OCI-LY7 (cell line): ENCODE measurements at regions not wholly inside any gene's neighbourhood (a gene's known extent, or its start where the extent isn't known, plus 50 kb on each side); places are given as distances from the start of the nearest gene placed in this dataset.

Source experiments
- BruUV-seq: library from RNA; stranded (reverse); fragments of 400-500 nt; replicated peaks from 2 replicates; lab custom pipeline; 2021; lab: Mats Ljungman, UMichigan
- CTCF ChIA-PET: fragments of 300-600 bp; sonication (Branson Sonifier 250); formaldehyde crosslinking; loops from one replicate; lab custom pipeline; 2022; ENCODE audit warnings: antibody characterized with exemption; ENCODE audit not compliant: unreplicated experiment; lab: Charles Lee
- POLR2A ChIA-PET: fragments of 300-600 bp; sonication (Branson Sonifier 250); formaldehyde crosslinking; loops from one replicate; lab custom pipeline; 2022; ENCODE audit warnings: antibody characterized with exemption; lab: Charles Lee
- DNase-seq: peaks from one replicate; pipeline ENCODE4 v3.0.0-alpha.2; 2015; ENCODE audit warnings: low spot score
- H2AFZ ChIP-seq: fragments of 200-600 bp; sonication (generic), shearing (Covaris generic); 2 replicates; pipeline ENCODE4 v1.6.1; 2014; ENCODE audit warnings: mild to moderate bottlenecking, antibody characterized with exemption, low read length, moderate library complexity
- H3K27ac ChIP-seq: fragments of 200-600 bp; sonication (generic); 2 replicates; pipeline ENCODE4 v1.5.1; 2014; ENCODE audit warnings: mixed run types, low read depth, mild to moderate bottlenecking, moderate library complexity, low read length, inconsistent platforms; ENCODE audit not compliant: poor library complexity, severe bottlenecking
- H3K36me3 ChIP-seq: fragments of 200-600 bp; sonication (generic); 2 replicates; pipeline ENCODE4 v1.6.1; 2014; ENCODE audit warnings: mild to moderate bottlenecking, antibody characterized with exemption, low read length, moderate library complexity, mixed read lengths; ENCODE audit not compliant: insufficient read depth
- H3K4me1 ChIP-seq: fragments of 200-600 bp; sonication (generic); 2 replicates; pipeline ENCODE4 v1.5.1; 2014; ENCODE audit warnings: mild to moderate bottlenecking, low read length; ENCODE audit not compliant: insufficient read depth, poor library complexity, severe bottlenecking
- H3K4me2 ChIP-seq: fragments of 200-600 bp; sonication (generic); 2 replicates; pipeline ENCODE4 v1.6.1; 2014; ENCODE audit warnings: mild to moderate bottlenecking, low read length
- H3K4me3 ChIP-seq: fragments of 200-600 bp; sonication (generic); 2 replicates; pipeline ENCODE4 v1.5.1; 2014; ENCODE audit warnings: mild to moderate bottlenecking, low read depth, low read length; ENCODE audit not compliant: poor library complexity, severe bottlenecking
- H3K79me2 ChIP-seq: fragments of 200-600 bp; sonication (generic); 2 replicates; pipeline ENCODE4 v1.6.1; 2016; ENCODE audit warnings: low read depth, mild to moderate bottlenecking, low read length, moderate library complexity, mixed read lengths; ENCODE audit not compliant: insufficient read depth
- H3K9me2 ChIP-seq: fragments of 200-600 bp; sonication (generic); 2 replicates; pipeline ENCODE4 v1.6.1; 2016; ENCODE audit warnings: mild to moderate bottlenecking, low read length, mixed read lengths; ENCODE audit not compliant: insufficient read depth
- H3K9me3 ChIP-seq: fragments of 200-600 bp; sonication (generic); 2 replicates; pipeline ENCODE4 v1.6.1; 2014; ENCODE audit warnings: mild to moderate bottlenecking, mixed run types, low read length, mixed read lengths
- H4K20me1 ChIP-seq: fragments of 200-600 bp; sonication (generic); 2 replicates; pipeline ENCODE4 v1.6.1; 2014; ENCODE audit warnings: mild to moderate bottlenecking, antibody characterized with exemption, low read length, moderate library complexity, mixed read lengths; ENCODE audit not compliant: insufficient read depth
- CTCF ChIP-seq: fragments of 200-600 bp; sonication (generic); conservative IDR thresholded peaks from 2 replicates; pipeline ENCODE4 v1.5.1; 2014; ENCODE audit warnings: mild to moderate bottlenecking, antibody characterized with exemption, low read length, moderate library complexity, mixed read lengths
- EZH2phosphoT487 ChIP-seq: fragments of 200-600 bp; sonication (generic); IDR thresholded peaks from 2 replicates; pipeline ENCODE4 v1.6.1; 2018; ENCODE audit warnings: low read depth, borderline replicate concordance, mild to moderate bottlenecking, mixed run types, antibody characterized with exemption, low read length, moderate library complexity, mixed read lengths
- intact Hi-C: fragments of 100-400 bp; cut with micrococcal nuclease; formaldehyde crosslinking; loops from one replicate; pipeline ENCODE4 v1.10.0; 2022; ENCODE audit not compliant: unreplicated experiment

DNA sequence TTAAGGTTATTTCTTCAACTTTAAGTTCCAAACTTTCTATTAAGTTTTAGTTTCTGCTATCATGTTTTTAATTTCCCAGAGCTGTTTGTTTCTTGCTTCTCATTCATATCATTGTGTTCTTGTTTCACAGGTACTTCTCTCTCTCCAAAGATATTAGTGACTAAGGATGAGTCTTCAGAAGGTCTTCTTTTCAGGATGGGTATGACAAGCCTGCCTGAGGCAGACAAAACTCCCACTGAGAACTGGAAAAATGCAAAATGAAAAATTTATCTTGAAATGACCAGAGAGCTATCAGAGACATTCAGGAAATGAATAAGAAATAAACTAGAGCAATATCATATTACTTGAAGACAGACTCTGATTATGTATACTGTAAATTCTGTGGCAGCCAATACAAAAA, 110.8 kb upstream of the EGFR start:
- no peak for DNase-seq
- TF ChIP-seq EZH2phosphoT487 (no peak), CTCF (no peak)
- H3K4me1 ChIP-seq, result no peaks in the 10 kb centered on the region
- ChIA-PET CTCF (no interaction called here), POLR2A (no interaction called here)
- intact Hi-C loops, result no loop called here
- H3K4me2 ChIP-seq, result no peak overlapping the region
- no peak overlapping the region for H3K4me3 ChIP-seq
- H4K20me1 ChIP-seq, result no peaks in the 10 kb centered on the region
- H3K9me2 ChIP-seq, result no peaks in the 10 kb centered on the region
- H3K27ac ChIP-seq, result no peak overlapping the region
- no TSS peak for BruUV-seq
- no peaks in the 10 kb centered on the region for H3K36me3 ChIP-seq
- no peak overlapping the region for H2AFZ ChIP-seq
- no peaks in the 10 kb centered on the region for H3K79me2 ChIP-seq
- H3K9me3 ChIP-seq, result no peaks in the 10 kb centered on the region

- Histone ChIP-seq H3K79me2 (no peaks in the 10 kb centered on the region), H3K4me2 (no peak overlapping the region), H3K4me1 (no peaks in the 10 kb centered on the region), H2AFZ (no peak overlapping the region), H3K9me2 (no peaks in the 10 kb centered on the region), H3K9me3 (no peaks in the 10 kb centered on the region), H3K27ac (no peak overlapping the region), H4K20me1 (no peaks in the 10 kb centered on the region), H3K4me3 (no peak overlapping the region), H3K36me3 (no peaks in the 10 kb centered on the region)
- CTCF ChIA-PET, result no interaction called here
- no peak for DNase-seq
- BruUV-seq, result no TSS peak
- intact Hi-C loops, result no loop called here
- POLR2A ChIA-PET, result no interaction called here
- no peak for TF ChIP-seq CTCF
- TF ChIP-seq EZH2phosphoT487, result no peak
Observed at GRCh38 chr7:54908760-54909438, 109.9 kb upstream of the EGFR start.

DNA sequence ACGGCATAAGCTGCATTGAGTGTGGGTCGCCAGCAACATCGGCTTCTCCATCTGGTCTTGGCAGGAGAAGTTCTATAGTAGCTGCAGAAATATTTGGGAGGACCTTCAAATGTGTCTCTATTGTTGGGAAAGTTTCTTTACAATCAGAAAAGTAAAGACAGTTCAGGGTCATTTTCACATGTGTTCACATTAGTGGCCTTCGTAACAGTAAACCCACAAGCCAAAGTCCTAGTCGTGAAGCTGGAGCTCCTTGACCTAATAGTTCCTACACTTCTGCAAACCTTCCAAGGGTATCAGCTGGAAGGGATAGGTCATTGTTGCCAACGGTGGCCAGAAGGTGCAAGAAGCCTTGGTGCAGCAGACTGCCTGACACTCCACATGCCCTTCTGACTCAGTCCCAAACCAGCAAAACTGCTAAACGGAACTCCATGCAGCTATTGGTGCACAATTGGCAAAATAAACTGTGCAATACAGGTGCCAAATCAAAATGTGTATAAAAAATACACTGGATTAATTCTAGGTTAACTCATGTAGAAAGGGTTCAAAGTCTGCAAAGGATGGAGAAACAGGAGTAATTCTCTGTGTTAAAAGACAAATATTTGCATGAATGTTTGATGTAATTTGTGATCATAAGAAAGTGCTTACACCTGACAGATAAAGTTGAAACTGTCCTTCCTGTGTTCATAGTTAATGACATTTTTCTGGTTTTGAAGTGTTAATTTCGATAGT, 102.8 kb upstream of the EGFR start:
- H3K27ac ChIP-seq, result no peak overlapping the region

More for the DNA sequence above, 102.8 kb upstream of the EGFR start:
- no peak overlapping the region for H2AFZ ChIP-seq
- H4K20me1 ChIP-seq, result no peaks in the 10 kb centered on the region
- POLR2A ChIA-PET, result no interaction called here
- DNase-seq, result no peak
- CTCF ChIA-PET, result no interaction called here
- H3K4me2 ChIP-seq, result no peak overlapping the region
- BruUV-seq, result no TSS peak
- H3K79me2 ChIP-seq, result no peaks in the 10 kb centered on the region
- H3K36me3 ChIP-seq, result no peaks in the 10 kb centered on the region
- intact Hi-C loops, result no loop called here
- no peak overlapping the region for H3K4me3 ChIP-seq
- no peak for TF ChIP-seq EZH2phosphoT487
- no peak for TF ChIP-seq CTCF
- H3K4me1 ChIP-seq, result no peaks in the 10 kb centered on the region
- H3K9me3 ChIP-seq, result no peaks in the 10 kb centered on the region
- H3K9me2 ChIP-seq, result no peaks in the 10 kb centered on the region
